Frontal cortex (tissue), 3 donors: ENCODE measurements at regions not wholly inside any gene's neighbourhood (a gene's known extent, or its start where the extent isn't known, plus 50 kb on each side); places are given as distances from the start of the nearest gene placed in this dataset.
"Not testable (repeated sequence)": the region's sequence is repeated elsewhere in the genome, so short reads cannot be mapped to it uniquely, and the experiment has no call there.

Source experiments
- DNase-seq, 2 donors: peaks; one replicate each; pipeline ENCODE4 v3.0.0; 2012; ENCODE audit warnings: low spot score in 2 of 2
- FAIRE-seq: peaks from 2 replicates; lab custom pipeline; 2012; peaks lifted over from hg19 to GRCh38; lab: Jason Lieb, UNC
- donor health status: control.
- donor health status: control.
- donor health status: control.

GRCh38 chr1:91101328-91101727 lies 79.5 kb upstream of the ZNF644 start:
- DNase-seq (no peak), FAIRE-seq (no peak)

GRCh38 chr1:91099746-91100621 lies 78.1 kb upstream of the ZNF644 start:
- DNase-seq: no peak

DNA sequence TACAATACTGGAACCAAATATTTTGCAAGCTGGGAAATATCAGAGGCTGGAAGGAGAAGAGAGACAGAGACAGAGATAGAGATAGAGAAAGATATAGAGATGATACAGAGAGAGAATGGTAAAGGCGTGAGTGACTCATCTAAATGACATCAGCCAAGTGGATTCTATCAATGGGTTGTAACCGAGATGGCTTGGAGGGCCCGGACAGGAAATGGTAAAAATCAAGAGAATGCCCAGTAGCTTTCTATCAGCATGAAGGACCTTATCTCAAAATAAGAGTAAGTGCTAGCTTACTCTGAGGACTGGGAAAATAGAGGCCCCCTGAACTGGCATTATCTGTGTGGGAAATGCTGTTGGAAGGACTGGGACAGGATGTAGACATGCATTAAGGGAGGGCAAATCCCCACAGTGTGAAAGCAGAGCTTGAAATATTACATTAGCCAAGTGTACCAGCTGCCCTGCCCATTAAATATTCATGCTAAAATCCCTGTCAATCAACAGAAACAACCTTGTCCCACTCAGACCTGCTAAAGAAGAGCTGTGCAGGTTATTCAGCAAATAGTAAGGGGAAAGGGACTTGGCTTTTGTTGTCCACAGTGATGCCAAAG lies 76.6 kb upstream of the ZNF644 start:
- DNase-seq (no peak), FAIRE-seq (no peak)

More at GRCh38 chr1:91099746-91100621, 78.1 kb upstream of the ZNF644 start:
- no peak for FAIRE-seq

DNA sequence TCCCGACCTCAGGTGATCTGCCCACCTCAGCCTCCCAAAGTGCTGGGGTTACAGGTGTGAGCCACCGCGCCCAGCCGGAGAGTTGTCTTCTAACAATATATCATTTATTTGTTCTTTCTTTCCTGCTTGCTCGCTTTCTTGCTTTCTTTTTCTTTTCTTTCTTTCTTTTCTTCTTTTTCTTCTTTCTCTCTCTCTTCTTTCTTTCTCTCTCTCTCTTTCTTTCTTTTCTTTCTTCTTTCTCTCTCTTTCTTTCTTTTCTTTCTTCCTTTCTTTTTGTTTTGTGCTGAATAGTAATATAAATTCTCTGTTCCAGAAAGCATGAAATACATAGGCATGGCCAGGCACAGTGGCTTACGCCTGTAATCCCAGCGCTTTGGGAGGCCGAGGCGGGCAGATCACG lies 73.5 kb upstream of the ZNF644 start:
- FAIRE-seq: not testable (repeated sequence)

DNA sequence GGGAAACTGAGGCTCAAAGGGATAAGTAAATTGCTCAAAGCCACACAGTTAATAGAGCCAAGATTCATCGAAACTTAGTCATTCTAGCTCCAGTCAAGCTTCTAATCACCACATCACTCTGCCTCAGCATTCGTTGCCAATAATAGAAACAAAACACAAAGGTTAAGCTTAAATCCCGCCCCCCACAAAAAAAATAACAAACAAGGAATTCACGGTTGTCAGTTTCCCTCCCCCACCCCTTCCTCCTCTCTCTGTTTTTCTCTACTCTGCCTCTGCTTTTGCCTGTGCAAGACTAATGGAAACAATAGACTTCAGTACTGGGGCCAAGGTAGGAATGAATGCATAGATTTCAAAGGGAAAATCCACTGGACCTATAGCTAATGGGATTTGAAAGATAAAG lies 70.7 kb upstream of the ZNF644 start:
- FAIRE-seq (no peak), DNase-seq (no peak)

More for the DNA sequence above, 73.5 kb upstream of the ZNF644 start:
- not testable (repeated sequence) for DNase-seq

DNA sequence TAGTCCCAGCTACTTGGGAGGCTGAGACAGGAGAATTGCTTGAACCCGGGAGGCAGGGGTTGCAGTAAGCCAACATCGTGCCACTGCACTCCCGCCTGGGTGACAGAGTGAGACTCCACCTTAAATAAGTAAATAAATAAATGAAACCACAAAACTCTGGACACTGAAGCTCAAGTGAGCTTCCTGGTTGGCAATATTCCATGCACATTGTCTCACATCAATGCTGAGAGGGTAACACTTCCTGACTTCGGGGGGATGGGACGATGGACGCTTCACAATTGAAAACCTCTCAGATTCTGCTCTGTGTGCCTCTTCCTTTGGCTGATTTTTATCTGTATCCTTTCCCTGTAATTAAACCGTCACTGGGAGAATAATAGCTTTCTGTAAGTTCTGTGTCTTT lies 70.0 kb upstream of the ZNF644 start:
- no peak for DNase-seq
- no peak for FAIRE-seq

- DNase-seq: no peak
- no peak for FAIRE-seq
Measured at GRCh38 chr1:91080650-91081049, 58.8 kb upstream of the ZNF644 start.

DNA sequence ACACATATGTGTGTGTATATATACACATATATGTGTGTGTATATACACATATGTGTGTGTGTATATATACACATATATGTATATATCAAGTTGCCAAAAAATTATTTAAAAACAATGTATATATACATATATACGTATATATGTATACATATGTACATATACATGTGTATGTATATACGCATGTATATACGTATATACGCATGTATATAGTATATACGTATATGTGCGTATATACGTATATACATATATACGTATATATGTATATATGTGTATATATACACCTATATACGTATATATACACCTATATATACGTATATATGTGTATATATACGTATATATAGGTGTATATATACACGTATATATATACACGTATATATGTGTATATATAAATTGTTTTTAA lies 57.0 kb upstream of the ZNF644 start:
- no peak for DNase-seq
- peak; percentile 87 for FAIRE-seq

DNA sequence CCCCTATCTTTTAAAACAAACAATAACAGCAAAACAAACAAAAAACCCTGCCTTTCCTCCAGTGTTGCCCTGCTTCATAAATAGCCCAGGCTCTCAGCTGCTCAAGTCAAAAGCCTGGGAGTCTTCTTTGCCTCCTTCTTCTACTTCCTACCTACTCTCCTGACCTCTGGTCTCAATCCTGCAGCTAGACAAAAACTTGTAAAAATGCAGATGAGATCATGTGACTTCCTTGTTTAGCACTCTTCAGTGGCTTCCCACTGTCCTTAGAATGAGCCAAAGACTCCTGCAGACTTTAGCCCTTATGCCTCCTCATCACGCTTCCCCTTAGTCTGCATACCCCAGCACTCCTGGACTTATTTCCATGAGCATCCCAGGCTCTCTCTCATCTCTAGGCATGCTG lies 55.0 kb upstream of the ZNF644 start:
- FAIRE-seq: no peak
- no peak for DNase-seq

- FAIRE-seq (no peak), DNase-seq (no peak)
Measured at GRCh38 chr1:91075233-91076135, 53.6 kb upstream of the ZNF644 start.

DNA sequence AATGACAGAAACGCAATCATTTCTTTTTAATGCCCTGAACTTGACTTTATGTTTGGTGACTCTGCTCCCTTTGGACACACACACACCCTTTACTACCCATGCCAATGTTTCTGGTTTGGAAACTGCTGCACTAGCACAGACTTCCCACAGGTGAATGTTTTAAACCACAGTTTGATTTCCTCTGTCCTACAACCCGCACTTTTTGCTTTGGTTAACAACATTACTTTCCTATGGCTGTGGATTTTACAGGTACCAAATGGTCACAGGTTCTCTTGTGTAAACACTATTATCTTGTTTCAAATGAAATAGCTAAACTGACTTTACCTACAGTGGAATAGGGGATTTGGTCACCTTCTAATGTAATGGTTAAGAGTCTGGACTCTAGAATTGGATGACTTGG lies 51.5 kb upstream of the ZNF644 start:
- no peak for FAIRE-seq

GRCh38 chr1:91071838-91072237 lies 50.0 kb upstream of the ZNF644 start:
- FAIRE-seq (no peak), DNase-seq (no peak)

More for the DNA sequence above, 51.5 kb upstream of the ZNF644 start:
- DNase-seq: no peak
